Breast epithelium (tissue), 3 donors: ENCODE measurements at regions not wholly inside any gene's neighbourhood (a gene's known extent, or its start where the extent isn't known, plus 50 kb on each side); places are given as distances from the start of the nearest gene placed in this dataset.

Experiments
- CTCF ChIP-seq, 3 donors: fragments of 450-650 bp; IDR thresholded peaks; one replicate each; pipeline ENCODE4 v1.5.1; 2016 to 2017; ENCODE audit warnings: antibody characterized with exemption in 3 of 3, mild to moderate bottlenecking in 3 of 3, moderate library complexity in 3 of 3
- POLR2A ChIP-seq: fragments of 450-650 bp; IDR thresholded peaks from one replicate; pipeline ENCODE4 v1.6.1; 2016; ENCODE audit warnings: antibody characterized with exemption, mild to moderate bottlenecking, moderate library complexity
- POLR2AphosphoS5 ChIP-seq, 3 donors: sonication (generic); formaldehyde crosslinking; IDR thresholded peaks; one replicate each; pipeline ENCODE4 v1.6.1; 2017; ENCODE audit warnings: antibody characterized with exemption in 3 of 3

DNA sequence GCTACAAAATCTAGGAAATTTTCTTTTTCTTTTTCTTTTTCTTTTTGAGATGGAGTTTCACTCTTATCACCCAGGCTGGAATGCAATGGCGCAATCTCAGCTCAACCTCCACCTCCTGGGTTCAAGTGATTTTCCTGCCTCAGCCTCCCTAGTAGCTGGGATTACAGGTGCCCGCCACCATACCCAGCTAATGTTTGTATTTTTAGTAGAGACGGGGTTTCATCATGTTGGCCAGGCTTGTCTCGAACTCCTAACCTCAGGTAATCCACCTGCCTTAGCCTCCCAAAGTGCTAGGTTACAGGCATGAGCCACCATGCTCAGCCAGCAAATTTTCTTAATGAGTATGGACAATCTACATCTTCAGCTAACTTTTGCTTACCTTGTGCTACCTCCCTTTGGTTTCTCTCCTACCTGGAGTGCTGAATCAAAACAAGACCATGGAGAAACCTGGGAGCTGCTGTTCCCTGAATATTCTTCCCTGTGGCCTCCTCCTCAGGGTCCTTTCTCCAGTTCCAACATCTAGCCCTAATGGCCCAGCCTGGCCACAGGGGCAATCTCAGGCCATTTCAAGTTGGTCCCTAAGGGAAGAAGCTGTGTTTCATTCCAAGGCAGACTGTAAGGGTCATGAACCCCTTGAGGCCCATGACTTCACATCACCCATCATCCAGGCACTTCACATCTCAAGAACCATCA is 74.6 kb upstream of the EGLN3 start:
- TF ChIP-seq POLR2A (no peak), CTCF (IDR thresholded peaks at IDR 0.05) (no peak), POLR2AphosphoS5 (IDR thresholded peaks at IDR 0.05) (no peak)
